ENCODE measurements at regions not wholly inside any gene's neighbourhood (a gene's known extent, or its start where the extent isn't known, plus 50 kb on each side); places are given as distances from the start of the nearest gene placed in this dataset.

DNA sequence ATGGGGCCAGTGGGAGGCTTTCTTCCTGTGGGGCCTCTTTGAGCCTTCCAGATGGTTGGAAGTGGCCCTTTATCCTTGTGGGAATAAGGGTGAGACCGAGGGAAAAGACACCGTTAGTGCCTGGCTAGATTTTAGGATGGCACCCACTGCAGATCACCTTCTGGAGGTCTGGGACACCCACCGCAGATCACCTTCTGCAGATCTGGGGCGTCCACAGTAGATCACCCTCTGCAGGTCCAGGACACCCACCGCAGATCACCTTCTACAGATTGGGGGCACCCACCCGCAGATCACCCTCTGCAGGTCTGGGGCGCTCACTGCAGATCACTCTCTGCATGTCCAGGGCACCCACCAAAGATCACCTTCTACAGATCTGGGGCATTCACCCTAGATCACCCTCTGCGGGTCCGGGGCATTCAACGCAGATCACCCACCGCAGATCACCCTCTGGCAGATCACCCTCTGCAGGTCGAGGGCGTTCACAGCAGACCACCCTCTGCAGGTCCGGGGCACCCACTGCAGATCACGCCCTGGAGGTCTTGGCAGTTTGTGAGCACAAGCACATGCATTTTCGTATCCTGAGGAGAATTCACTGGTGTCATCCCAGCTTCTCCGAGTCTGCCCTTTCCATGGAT lies 153.4 kb upstream of the TSHZ3 start:
- no peak for DNase-seq

DNA sequence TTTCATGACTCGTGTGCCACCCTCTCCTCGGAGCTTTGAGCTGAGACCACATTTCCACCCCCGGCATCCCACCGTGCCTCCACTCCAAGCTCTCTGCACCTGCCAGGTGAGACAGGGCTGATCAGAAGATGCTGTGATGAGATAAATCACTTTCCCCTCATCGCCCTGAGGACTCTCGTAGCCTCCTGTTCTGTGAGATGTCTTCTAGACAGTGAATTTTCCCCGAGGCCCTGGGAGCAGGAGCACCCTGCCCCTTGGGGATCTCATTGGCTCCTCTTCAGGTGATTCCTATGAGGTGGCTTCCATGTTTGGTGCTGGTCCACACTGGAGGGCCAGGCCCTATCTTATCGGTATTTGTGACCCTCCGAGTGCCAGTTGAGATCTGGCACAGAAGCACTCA lies 154.0 kb upstream of the TSHZ3 start:
- DNase-seq, result no peak

DNA sequence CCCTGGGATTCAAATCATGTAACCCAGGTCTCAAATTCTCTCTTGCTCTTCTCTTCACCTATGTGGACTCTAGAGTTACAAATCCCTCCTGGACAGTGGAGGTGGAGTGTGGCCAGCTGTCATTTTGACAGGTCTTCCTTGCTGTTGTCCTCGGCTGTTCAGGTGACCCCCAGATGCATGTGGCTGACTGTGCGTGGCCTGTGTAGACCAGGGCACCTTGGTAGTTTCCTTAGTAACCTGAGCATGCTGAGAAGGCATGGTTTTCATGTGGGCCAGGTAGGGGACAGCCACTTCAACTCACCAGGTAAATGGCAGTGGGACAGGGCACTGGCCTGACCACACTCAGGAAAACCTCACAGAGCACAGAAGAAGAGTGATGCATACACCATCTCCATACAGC lies 155.0 kb upstream of the TSHZ3 start:
- no peak for DNase-seq

DNA sequence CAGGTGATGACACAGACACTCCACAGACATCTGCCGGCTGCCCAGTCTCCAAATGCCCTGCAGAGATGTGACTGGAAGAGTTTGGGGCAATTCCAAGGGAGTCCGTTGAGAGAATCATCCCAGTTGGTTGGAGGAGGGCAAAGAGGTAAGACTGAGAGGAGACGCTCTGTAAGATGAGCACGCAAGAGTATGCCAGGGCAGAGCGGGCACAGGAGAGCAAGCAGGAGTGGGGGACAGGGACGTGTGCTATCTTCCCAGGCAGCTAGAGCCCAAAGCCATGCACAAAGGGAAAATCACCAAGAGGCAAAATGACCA lies 156.3 kb upstream of the TSHZ3 start:
- no peak for DNase-seq

DNA sequence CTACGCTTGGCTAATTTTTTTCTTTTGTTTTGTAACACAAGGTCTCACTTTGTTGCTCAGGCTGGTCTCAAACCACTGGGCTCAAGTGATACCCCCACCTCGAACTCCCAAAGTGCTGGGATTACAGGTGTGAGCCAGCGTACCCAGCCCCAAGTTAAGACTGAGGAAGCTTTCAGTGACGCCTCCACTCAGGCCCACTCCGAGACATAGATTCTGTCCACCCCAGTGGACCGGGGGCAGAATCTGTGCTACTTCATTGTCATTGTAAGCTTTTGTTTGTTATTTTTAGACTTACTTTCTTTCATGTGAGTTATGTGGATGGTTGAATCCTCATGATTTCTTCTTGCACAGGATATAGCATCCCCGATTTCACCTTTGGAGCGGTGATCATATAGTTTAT lies 156.9 kb upstream of the TSHZ3 start:
- no peak for DNase-seq

DNA sequence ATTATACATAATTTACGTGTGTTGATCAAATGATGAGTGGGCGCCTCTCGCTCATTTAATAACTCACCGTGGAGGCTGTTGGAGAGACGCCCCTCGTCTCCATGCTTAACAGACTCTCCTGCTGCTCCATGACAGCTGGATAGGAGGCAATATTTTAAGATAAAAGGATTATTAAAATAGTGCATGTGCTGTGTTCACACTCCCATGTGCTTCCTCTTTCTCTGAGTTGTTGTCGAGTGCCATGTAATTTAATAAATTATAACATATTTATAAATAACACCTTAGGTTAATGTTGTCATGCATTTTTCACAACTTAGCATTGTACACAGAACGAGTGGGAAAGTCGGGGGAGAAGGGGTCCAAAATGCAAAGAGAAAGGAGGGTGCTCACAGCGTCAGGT lies 161.4 kb upstream of the TSHZ3 start:
- no peak for DNase-seq

GRCh38 chr19:31511098-31511497 lies 161.9 kb upstream of the TSHZ3 start:
- DNase-seq, result no peak

GRCh38 chr19:31511696-31512095 lies 162.5 kb upstream of the TSHZ3 start:
- DNase-seq, result no peak

DNA sequence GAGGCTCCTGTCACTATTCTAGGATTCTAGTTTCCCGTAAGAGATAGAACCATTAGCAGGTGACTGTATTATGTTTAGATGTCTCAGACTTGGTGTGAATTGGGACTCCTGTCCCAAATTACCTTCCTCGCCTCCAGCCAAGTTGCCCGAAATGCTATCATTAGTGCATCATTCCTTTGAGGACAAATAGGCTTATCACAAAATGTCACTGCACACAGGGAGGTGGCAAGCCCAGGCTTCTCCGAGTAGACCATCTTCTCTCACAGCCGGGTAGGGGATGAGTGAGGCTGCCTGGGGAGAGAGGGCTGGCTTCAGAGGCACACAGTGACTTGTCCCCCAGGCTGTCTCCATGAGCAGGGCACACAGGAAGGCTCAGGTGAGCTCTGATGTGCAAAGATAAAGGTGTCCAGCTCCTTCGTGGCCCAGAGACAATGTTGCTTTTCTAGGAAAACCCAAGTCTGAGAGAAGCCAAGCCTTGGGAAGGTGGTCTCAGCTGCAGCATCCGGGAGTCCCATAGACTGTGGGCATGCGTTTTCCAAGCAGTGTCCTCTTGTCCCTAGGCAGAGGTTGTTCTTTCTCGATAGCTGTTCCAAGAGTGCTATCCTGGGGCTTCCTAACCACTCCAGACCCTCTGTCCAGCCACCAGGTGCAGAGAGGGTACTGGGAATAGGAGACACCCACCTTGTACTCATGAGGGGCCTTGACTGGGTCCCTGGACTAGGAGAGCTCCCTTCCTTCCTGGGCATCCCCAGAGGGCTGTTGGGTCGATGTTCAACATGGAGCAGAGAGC lies 163.1 kb upstream of the TSHZ3 start:
- DNase-seq, result no peak

- no peak for DNase-seq
Measured at GRCh38 chr19:31513841-31514240, 164.6 kb upstream of the TSHZ3 start.

DNA sequence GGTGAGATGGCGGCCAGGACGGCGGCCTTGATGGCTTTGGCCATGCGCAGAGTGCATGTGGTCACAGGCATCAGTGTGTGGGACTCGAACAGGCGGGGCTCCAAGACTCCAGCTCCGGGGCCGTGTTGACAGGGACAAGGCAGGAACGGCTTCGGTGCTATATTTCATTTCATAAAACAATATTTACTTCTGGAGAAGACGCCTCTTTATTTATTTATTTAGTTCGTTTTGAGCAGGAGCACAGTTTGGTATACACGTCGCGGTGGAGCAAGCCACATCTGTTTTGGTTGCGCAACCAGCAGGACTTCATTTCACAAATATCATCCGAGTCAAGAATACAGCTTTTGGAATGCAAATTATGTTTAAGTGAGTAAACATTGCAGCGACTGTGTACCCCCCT lies 166.7 kb upstream of the TSHZ3 start:
- DNase-seq, result no peak

GRCh38 chr19:31516756-31517155 lies 167.5 kb upstream of the TSHZ3 start:
- DNase-seq, result no peak

DNA sequence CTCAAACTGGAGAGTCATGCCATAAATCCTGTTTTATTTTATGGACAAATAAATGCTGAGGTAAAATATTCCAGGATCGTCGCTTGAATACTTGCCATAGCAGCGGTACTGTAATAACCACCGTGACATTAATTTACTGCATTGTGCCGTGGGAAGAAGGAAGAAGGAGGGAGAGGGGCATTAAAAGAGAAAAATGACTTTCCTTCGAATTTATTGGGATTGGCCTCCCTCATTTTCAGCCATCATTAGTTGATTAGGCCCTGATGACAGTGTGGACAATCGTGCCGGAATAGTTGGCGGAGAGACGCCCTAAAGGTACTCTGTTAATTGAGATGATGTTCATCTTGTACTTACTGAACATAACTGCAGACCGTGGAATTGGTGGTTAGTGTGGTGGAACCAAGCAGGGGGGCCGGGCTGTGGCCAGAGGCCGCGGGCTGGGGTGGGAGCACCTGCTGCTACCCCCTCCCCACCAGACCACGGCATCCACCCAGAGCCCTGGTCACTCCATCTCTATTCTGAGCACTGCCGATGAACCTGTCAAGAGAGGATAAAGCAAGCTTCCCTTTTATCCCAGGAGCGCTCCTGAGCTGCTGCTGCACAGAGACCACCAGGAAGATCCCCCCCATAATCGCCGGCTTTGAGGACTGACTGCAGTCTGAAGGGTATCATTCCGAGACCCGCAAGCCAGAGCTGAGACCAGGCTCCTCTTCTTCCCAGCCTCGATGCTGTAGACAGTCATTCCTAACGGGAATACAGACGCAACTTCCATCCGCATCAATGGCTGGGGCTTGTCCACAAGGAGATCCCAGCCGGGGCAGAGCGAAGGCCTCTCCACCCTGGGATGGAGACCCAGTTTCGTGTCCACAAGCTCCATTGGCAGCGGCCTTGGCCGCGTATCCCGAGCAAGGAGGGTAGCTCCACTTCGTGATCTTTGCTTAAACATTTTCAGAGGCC lies 168.3 kb upstream of the TSHZ3 start:
- no peak for DNase-seq

DNA sequence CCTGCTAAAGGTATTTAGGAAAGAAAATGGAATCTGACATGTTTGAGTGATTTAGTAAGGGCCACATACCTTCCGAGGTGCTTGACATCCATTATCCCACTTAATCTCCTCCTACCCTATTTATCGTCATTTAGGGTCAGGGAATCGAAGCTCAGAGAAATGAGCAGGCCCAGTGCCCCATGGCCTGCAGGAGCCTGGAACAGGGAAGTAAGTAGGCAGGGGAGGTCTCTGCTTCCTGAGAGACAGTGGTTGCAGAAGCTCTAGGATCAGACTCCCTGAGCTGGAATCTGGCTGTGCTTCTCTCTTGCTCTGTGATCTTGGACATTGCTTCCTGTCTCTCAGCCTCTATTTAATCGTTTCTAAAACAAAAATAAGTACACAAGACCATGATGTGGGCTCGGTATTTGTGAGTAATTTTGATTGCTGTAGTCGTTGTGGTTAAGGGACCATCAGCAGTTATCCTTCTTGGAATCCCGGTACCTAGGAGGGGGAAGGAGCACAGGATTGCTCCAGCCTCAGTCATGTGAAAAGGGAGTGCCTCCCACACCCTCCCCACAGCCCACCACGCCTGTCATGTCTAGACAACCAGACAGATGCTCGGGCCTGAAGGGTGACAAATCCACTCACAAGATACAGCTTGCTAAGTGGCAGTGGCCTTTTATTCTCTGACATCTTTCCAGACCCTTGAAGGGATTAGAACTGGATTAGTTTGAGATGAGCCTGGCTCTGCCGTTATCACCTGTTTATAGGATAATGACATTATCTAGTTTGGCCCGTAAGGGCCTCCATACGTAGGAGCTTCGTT lies 169.2 kb upstream of the TSHZ3 start:
- DNase-seq, result no peak

DNA sequence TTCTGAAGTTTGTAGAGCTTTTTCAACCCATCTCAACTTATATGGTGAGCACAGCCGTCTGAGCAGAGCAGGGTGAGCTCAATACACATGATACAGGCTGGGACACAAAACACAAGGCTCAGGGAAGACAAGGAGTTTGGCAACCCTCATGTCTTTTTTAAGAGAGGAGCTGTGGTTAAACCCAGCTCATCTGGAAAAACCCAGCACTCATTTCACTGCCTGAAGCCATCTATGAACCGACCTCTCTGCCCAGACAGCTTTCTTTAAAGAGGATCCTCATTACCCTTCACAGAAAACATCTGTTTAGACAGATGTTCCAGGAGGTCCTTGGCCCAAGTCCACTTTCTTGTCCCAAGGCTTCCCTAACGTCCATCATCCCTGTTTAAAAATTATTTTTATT lies 170.0 kb upstream of the TSHZ3 start:
- DNase-seq, result no peak

DNA sequence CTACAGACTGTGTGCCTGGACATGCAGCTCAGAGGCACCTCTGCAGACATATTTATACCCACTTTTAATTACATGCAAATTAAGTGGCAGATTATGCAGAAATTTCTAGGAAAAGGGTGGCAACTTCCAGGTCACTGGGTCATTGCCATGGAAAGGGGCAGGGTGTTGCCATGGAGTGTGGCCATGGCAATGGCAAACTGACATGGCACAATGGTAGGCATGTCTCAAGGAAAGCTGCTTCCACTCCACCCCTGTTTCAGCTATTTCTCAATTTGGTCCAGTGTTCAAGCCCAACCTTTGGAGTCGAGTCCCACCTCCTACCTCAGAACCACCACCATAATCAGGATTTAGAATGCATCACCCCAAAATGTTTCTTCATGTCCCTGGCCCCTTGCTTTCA lies 170.7 kb upstream of the TSHZ3 start:
- no peak for DNase-seq

DNA sequence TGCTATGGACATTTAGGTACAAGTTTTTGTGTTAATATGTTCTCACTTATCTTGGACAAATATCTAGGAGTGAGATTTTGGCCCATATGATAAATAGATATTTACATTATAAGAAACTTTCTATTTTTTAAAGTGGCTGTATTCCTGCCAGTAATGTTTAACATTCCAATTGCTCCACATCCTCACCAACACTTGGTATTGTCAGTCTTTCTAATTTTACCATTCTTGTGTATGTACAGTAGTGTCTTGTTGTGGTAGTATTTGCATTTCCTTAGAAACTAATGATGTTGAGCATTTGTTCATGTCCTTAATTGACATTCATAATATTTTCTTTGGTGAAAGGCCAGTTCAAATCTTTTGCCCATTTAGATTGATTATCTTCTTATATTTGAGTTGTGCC lies 171.4 kb upstream of the TSHZ3 start:
- DNase-seq, result no peak

- DNase-seq, result no peak
Measured at GRCh38 chr19:31525610-31526147, 176.4 kb upstream of the TSHZ3 start.

DNA sequence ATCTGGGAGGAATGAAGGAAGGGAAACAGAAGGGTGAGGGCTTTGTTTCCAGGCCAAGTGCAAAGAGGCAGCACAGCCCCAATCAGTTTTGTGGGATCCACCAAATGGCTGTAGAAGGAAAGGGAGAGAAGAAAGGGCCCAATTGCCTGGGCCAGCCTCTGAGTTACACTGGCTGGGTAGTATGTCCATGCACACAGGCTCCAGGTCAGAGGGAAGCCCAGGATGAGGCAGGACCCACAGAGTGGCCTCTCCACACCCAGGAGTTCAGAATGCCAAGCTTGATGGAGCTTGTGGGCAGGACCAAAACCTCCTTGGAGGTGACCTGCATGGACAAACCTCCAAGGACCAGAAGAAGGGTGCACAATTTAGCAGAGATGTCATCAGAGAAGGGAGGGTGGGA lies 178.2 kb upstream of the TSHZ3 start:
- DNase-seq, result no peak

- no peak for DNase-seq
Measured at GRCh38 chr19:31528261-31528660, 179.0 kb upstream of the TSHZ3 start.

GRCh38 chr19:31529121-31529520 lies 179.9 kb upstream of the TSHZ3 start:
- no peak for DNase-seq

DNA sequence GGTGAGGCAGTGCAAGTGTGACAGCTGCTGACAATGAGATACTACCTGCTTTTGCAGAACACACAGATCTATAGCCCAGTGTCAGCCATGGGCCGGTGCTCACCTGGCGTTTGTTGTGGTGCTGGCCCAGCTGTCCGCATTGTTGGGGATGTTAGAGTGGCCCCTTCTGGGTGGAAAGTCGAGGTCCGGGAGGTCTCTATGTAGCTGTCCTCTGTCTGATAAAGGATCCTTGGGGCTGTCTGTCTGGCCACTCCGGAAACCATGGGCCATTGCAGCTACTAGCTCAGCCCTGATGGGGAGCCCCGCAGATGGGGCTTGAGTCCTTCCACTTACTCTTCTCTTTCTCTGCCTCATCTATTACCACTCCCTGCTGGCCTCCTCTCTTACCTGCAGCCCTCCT lies 181.5 kb upstream of the TSHZ3 start:
- no peak for DNase-seq

GRCh38 chr19:31531326-31531725 lies 182.1 kb upstream of the TSHZ3 start:
- no peak for DNase-seq

Measured in effector CD4-positive, alpha-beta T cell (primary cell).